Stimulated activated CD8-positive, alpha-beta memory T cell treated with anti-CD3 and anti-CD28 coated beads, Interleukin-7, amount 100 ng/mL, for 24 hours (primary cell): ENCODE measurements at regions not wholly inside any gene's neighbourhood (a gene's known extent, or its start where the extent isn't known, plus 50 kb on each side); places are given as distances from the start of the nearest gene placed in this dataset.
"Not testable (repeated sequence)": the region's sequence is repeated elsewhere in the genome, so short reads cannot be mapped to it uniquely, and the experiment has no call there.

Experiments
- DNase-seq: peaks from one replicate; pipeline ENCODE4 v3.0.0-alpha.2; 2020; ENCODE audit warnings: low read depth

DNA sequence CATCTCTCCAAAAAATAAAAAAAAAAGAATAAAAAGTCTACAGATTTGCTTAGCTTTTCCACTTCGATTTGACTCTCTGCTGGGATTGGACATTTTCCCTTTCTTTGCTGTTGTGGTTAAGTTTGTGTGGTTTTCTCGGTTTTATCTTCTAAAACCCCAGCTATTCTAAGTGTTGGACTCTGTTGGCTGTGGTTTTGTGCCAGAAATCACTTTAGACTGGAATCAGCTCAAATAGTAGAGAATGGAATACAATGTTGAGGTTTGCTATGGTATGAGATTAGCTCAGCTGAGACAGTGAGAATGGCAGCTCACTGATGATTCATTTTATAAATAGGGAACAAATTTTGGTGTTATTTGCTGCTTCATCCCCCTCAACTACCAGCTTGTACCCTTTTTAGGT is 116.0 kb downstream of the BUB3 start:
- no peak for DNase-seq

DNA sequence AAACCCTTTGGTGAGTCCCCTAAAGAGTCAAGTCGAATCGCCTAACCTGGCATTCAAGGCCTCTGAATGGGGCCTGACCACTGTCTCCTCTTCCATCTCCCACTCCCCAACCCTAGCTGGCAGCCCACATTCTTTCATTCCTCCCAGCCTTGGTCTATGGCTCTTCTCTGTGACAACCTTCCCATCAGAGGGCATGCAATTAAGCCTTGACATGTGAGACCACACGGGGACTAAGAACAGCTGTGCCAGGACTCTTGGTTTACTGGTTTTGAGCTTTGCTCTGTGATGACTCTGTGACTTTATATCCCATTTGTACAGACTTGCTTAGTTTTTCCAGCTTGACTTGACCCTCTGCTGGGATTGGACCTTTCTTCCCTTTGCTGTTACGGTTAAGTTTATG is 116.6 kb downstream of the BUB3 start:
- DNase-seq = no peak

DNA sequence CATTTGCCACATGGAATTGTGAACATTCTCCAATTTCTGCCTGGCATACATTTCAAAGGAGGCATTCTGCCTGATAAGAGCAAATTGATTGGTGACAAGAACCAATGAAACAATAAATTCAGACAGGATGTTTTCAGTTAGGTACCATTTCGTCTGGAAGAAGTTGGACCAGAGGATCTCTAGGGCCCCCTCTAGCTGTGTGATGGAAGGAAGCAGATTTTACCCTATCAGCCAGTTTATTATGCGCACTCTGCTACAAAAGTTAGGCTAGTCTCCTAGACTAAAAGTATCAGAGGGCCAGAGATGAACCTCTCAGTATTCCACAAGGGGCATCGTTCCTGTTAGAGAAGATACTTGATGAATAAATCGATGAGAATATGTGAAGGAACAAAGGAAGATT is 118.0 kb downstream of the BUB3 start:
- no peak for DNase-seq

GRCh38 chr10:123274306-123275135 is 120.3 kb downstream of the BUB3 start:
- DNase-seq = no peak

DNA sequence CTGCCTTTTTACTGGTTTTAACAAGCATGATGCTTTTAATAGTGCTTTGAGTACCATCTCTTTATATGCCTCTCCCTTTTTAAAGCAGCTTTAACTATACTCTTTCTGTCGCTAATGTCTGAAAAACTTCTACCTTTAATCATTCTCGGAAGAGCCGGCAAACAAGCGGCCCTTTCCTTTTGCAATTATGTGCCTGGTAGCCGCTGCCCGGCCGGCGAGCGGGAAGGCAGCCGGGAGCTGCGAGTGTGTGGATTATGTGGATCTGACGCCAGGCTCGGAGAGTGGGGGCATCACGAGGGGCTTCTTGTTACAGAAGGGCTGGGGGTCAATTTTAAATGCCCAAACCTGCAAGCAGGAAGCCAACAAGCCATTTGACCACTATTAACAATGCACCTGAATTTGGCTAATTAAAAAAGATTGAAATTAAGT is 120.9 kb downstream of the BUB3 start:
- no peak for DNase-seq

- DNase-seq = no peak
Observed at GRCh38 chr10:123278445-123278844, 124.2 kb downstream of the BUB3 start.

DNA sequence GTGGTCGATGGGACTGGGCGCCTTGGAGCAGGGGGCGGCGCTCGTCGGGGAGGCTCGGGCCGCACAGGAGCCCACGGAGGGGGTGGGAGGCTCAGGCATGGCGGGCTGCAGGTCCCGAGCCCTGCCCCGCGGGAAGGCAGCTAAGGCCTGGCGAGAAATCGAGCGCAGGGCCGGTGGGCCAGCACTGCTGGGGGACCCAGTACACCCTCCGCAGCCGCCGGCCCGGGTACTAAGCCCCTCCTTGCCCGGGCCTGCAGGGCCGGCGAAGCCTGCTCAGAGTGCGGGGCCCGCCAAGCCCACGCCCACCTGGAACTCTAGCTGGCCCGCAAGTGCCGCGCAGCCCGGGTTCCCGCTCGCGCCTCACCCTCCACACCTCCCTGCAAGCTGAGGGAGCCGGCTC is 129.2 kb downstream of the BUB3 start:
- DNase-seq = not testable (repeated sequence)

DNA sequence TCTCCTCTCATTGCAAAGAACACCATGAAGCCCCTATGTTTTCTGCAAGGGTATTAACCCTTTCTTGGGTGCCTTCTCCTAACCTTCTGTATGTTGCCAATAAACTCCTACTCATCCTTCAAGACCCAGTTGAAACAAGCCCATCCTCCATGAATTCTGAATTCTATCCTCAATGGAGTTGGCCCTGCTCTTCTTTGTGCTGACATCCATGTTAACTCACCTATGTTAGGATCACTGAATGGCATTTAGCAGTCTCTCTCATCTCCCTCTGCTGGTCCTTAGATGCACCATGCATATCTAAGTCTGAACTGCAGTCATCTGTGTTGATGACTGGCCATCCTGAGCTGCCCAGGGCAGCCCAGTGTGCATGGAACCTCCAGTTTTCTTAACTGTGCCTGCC is 129.8 kb downstream of the BUB3 start:
- no peak for DNase-seq

- no peak for DNase-seq
Observed at GRCh38 chr10:123287594-123288247, 133.5 kb downstream of the BUB3 start.

DNA sequence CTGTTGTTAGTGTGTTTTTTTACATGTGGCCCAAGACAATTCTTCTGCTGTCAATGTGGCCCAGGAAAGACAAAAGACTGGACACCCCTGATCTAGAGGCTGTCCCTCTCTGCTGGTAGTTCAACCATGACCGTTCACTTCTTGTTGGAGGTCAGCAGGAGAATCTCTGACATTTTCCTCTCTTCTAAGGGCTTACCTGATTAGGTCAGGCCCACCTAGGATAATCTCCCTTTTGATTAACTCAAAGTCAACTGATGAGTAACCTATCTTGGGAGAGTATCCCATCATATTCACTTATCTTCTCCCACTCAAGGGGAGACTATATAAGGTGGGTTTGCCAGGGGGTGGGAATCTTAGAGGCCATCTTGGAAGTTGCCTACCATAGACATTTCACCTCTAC is 135.2 kb downstream of the BUB3 start:
- no peak for DNase-seq

DNA sequence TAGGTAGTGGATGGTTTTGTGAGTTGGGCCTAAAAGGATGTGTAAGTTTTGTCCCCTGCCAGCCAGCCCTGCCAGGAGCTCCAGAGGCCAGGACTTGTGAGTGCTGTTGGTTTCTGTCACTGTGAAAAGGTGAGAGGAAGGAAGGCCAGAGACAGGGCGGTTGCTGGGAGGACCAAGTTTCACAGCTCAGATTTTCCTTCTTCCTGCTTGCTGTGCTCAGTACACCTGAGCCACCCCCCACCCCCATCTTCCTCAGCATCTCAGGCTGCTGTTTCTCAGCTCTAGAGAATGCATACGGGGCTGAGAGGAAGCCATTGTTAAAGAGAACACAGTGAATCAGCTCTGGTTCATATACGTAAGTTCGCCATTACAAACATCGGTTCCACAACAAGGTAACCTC is 139.9 kb downstream of the BUB3 start:
- no peak for DNase-seq

- no peak for DNase-seq
Observed at GRCh38 chr10:123294886-123295285, 140.7 kb downstream of the BUB3 start.

DNA sequence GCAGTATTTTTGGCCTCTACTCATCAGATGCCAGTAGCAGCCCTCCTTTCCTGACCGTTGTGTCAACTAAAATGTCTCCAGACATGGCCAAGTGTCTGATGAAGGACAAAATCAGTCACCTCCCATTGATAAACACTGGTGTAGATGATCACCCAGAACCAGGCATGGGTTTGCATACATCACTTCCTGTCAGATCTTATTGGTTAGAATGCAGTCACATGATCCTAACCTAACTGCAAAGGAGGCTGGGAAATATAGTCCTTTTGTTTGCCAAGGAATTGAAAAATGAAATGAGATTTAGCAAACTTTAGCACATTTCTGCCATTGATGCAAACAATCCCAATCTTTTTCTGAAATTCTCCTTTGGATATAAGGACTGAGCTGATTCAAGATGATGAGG is 141.4 kb downstream of the BUB3 start:
- DNase-seq = no peak

GRCh38 chr10:123297175-123297574 is 143.0 kb downstream of the BUB3 start:
- DNase-seq = no peak

DNA sequence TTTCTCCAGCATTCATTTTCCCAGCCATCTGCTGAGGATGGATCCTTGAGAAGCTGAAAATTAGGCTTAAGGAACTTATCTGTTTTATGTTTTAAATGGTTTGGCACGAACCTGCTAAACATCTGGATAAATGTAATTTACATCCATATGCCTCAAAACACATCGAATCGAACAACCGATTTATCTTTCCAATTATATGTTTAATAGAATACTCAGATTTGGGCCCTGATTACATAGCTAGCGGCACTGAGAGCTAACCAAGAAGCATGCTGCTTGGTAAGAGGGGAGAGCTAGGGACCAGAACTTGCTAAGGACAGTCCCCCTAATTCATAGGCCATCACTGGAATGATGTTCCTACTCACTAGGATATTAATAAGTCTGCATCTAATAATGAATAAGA is 144.4 kb downstream of the BUB3 start:
- DNase-seq = no peak

GRCh38 chr10:123299598-123299997 is 145.4 kb downstream of the BUB3 start:
- no peak for DNase-seq

GRCh38 chr10:123301077-123301857 is 147.1 kb downstream of the BUB3 start:
- DNase-seq = no peak

DNA sequence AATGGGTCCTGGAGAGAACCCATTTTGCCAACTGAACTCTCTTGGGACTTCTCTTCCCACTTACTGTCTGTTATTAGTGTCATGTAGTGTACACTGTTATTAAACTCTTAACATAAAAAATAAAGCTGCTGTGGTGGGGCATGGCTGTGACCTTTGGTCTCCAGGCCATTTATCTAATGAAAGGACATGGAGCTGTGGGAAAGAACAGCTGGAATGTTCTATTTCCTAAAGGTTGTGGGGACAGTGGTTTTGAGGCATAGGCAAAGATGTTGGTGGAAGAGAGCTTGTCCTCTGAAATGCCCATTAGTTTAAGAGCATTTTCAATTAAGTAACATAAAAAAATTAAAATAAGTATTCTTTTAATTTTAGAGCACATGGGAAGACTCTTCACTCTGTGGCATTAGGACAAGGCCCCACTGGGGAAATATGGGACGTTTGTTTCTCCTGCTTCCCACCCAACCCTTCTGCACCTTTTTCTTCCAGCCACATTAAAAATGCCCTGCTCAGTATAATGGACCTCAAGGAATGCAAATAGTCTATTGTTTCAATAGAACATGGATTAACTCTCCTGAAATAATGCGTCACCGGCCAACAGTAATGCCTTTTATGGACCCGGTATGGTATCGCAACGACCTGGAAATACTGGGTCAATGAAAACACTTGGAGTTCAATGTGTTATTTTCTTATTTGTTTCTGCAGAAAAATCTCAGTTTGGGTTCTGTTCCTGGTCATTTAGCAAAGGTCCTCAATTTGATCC is 149.6 kb downstream of the BUB3 start:
- no peak for DNase-seq

DNA sequence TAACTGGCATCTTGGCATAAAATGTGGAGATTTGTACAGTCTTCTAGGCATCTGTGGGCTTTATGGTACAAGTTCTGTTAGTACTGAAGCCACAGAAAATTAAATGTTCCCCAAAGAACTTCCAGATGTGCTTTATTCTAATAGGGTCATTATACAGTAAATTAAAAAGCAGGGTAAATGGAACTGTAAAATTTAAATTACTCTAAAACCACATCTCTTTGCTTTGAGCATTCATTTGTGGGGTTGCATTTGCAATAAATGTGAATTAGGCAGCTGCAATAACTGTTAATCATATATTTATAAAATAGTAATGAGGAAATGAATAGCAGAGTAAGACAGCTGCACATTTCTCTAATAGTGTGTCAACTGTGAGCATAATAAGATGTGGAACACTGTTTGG is 151.5 kb downstream of the BUB3 start:
- DNase-seq = no peak

GRCh38 chr10:123306290-123306689 is 152.1 kb downstream of the BUB3 start:
- DNase-seq = no peak

- no peak for DNase-seq
Observed at GRCh38 chr10:123309731-123310130, 155.5 kb downstream of the BUB3 start.

- no peak for DNase-seq
Observed at GRCh38 chr10:123316776-123317175, 162.6 kb downstream of the BUB3 start.
